HEK293 (cell line): ENCODE measurements at regions not wholly inside any gene's neighbourhood (a gene's known extent, or its start where the extent isn't known, plus 50 kb on each side); places are given as distances from the start of the nearest gene placed in this dataset.

Experiments used
- GLI4 ChIP-seq: fragments of 450-650 bp; formaldehyde crosslinking; IDR thresholded peaks from 2 replicates; pipeline ENCODE4 v1.5.1; 2016; ENCODE audit warnings: missing biosample characterization, missing genetic modification characterization
- MYNN ChIP-seq: fragments of 450-650 bp; formaldehyde crosslinking; IDR thresholded peaks from 2 replicates; pipeline ENCODE4 v1.5.1; 2016; ENCODE audit warnings: missing biosample characterization, missing genetic modification characterization, borderline replicate concordance
- PRDM1 ChIP-seq: fragments of 450-650 bp; formaldehyde crosslinking; IDR thresholded peaks from 2 replicates; pipeline ENCODE4; 2016; ENCODE audit warnings: missing biosample characterization, missing genetic modification characterization
- SETDB1 ChIP-seq: IDR thresholded peaks from one replicate; pipeline ENCODE4 v1.6.1; 2017; ENCODE audit warnings: mild to moderate bottlenecking, low read length, moderate library complexity, mixed read lengths; ENCODE audit not compliant: insufficient read length
- SP3 ChIP-seq: fragments of 450-650 bp; formaldehyde crosslinking; IDR thresholded peaks from 2 replicates; pipeline ENCODE4 v1.5.1; 2016; ENCODE audit warnings: missing biosample characterization, missing genetic modification characterization
- YY1 ChIP-seq: fragments of 450-650 bp; formaldehyde crosslinking; IDR thresholded peaks from 2 replicates; pipeline ENCODE4 v1.5.1; 2018; ENCODE audit warnings: missing biosample characterization, missing genetic modification characterization
- ZBTB7A ChIP-seq: fragments of 450-650 bp; formaldehyde crosslinking; IDR thresholded peaks from 2 replicates; pipeline ENCODE4 v1.5.1; 2016; ENCODE audit warnings: low read depth, missing biosample characterization, missing genetic modification characterization
- ZFP69B ChIP-seq: fragments of 450-650 bp; formaldehyde crosslinking; IDR thresholded peaks from 2 replicates; pipeline ENCODE4 v1.5.1; 2016; ENCODE audit warnings: missing biosample characterization, missing genetic modification characterization
- ZNF140 ChIP-seq: fragments of 450-650 bp; formaldehyde crosslinking; IDR thresholded peaks from 2 replicates; pipeline ENCODE4 v1.5.1; 2016; ENCODE audit warnings: missing biosample characterization, missing genetic modification characterization
- ZNF157 ChIP-seq: fragments of 450-650 bp; formaldehyde crosslinking; IDR thresholded peaks from 2 replicates; pipeline ENCODE4 v1.5.1; 2016; ENCODE audit warnings: missing biosample characterization, missing genetic modification characterization
- ZNF19 ChIP-seq: fragments of 450-650 bp; formaldehyde crosslinking; IDR thresholded peaks from 2 replicates; pipeline ENCODE4; 2016; ENCODE audit warnings: missing biosample characterization, missing genetic modification characterization, low read depth
- ZNF2 ChIP-seq: fragments of 450-650 bp; formaldehyde crosslinking; IDR thresholded peaks from 2 replicates; pipeline ENCODE4 v1.5.1; 2016; ENCODE audit warnings: missing biosample characterization, missing genetic modification characterization
- ZNF221 ChIP-seq: fragments of 450-650 bp; formaldehyde crosslinking; IDR thresholded peaks from 2 replicates; pipeline ENCODE4 v1.5.1; 2017; ENCODE audit warnings: missing biosample characterization, missing genetic modification characterization, borderline replicate concordance
- ZNF24 ChIP-seq: fragments of 450-650 bp; formaldehyde crosslinking; IDR thresholded peaks from 2 replicates; pipeline ENCODE4 v1.5.1; 2016; ENCODE audit warnings: missing biosample characterization, missing genetic modification characterization
- ZNF585B ChIP-seq: fragments of 450-650 bp; formaldehyde crosslinking; IDR thresholded peaks from 2 replicates; pipeline ENCODE4 v1.5.1; 2016; ENCODE audit warnings: missing biosample characterization, missing genetic modification characterization
- ZNF596 ChIP-seq: fragments of 450-650 bp; IDR thresholded peaks from 2 replicates; pipeline ENCODE4 v1.5.0; 2018; ENCODE audit warnings: missing biosample characterization, mild to moderate bottlenecking, missing genetic modification characterization, moderate library complexity
- ZNF629 ChIP-seq: fragments of 450-650 bp; formaldehyde crosslinking; IDR thresholded peaks from 2 replicates; pipeline ENCODE4 v1.5.1; 2017; ENCODE audit warnings: missing biosample characterization, missing genetic modification characterization
- ZNF660 ChIP-seq: fragments of 450-650 bp; IDR thresholded peaks from 2 replicates; pipeline ENCODE4 v1.5.1; 2018; ENCODE audit warnings: missing biosample characterization, mild to moderate bottlenecking, missing genetic modification characterization
- ZNF76 ChIP-seq: fragments of 450-650 bp; formaldehyde crosslinking; IDR thresholded peaks from 2 replicates; pipeline ENCODE4; 2016; ENCODE audit warnings: low read depth, missing biosample characterization, missing genetic modification characterization, borderline replicate concordance
- ZNF837 ChIP-seq: fragments of 450-650 bp; formaldehyde crosslinking; IDR thresholded peaks from 2 replicates; pipeline ENCODE4 v1.5.1; 2016; ENCODE audit warnings: missing biosample characterization, missing genetic modification characterization
- ZNF843 ChIP-seq: fragments of 450-650 bp; formaldehyde crosslinking; IDR thresholded peaks from 2 replicates; pipeline ENCODE4 v1.5.1; 2016; ENCODE audit warnings: missing biosample characterization, missing genetic modification characterization
- ZSCAN16 ChIP-seq: fragments of 450-650 bp; formaldehyde crosslinking; IDR thresholded peaks from 2 replicates; pipeline ENCODE4 v1.5.1; 2016; ENCODE audit warnings: missing biosample characterization, missing genetic modification characterization
- TF ChIP-seq, protein P1 (sequence below): fragments of 450-650 bp; formaldehyde crosslinking; IDR thresholded peaks from 2 replicates; pipeline ENCODE4 v1.5.1; 2016; ENCODE audit warnings: missing biosample characterization, missing genetic modification characterization
- TF ChIP-seq, protein P2 (sequence below): fragments of 450-650 bp; IDR thresholded peaks from 2 replicates; pipeline ENCODE4 v1.5.1; 2018; ENCODE audit warnings: missing biosample characterization, mild to moderate bottlenecking, missing genetic modification characterization
- TF ChIP-seq, protein P3 (sequence below): fragments of 450-650 bp; formaldehyde crosslinking; IDR thresholded peaks from 2 replicates; pipeline ENCODE4 v1.5.1; 2016; ENCODE audit warnings: missing biosample characterization, missing genetic modification characterization
- TF ChIP-seq, protein P4 (sequence below): fragments of 450-650 bp; formaldehyde crosslinking; IDR thresholded peaks from 2 replicates; pipeline ENCODE4 v1.5.1; 2016; ENCODE audit warnings: missing biosample characterization, missing genetic modification characterization
- TF ChIP-seq, protein P5 (sequence below): fragments of 450-650 bp; formaldehyde crosslinking; IDR thresholded peaks from 2 replicates; pipeline ENCODE4 v1.5.1; 2016; ENCODE audit warnings: missing biosample characterization, missing genetic modification characterization
- TF ChIP-seq, protein P6 (sequence below): sonication (generic); formaldehyde crosslinking; IDR thresholded peaks from 2 replicates; pipeline ENCODE4 v1.8.1; 2022; ENCODE audit warnings: mild to moderate bottlenecking, moderate library complexity, missing genetic modification reagents
- TF ChIP-seq, protein P7 (sequence below): fragments of 450-650 bp; formaldehyde crosslinking; IDR thresholded peaks from 2 replicates; pipeline ENCODE4 v1.5.1; 2017; ENCODE audit warnings: missing biosample characterization, missing genetic modification characterization

DNA sequence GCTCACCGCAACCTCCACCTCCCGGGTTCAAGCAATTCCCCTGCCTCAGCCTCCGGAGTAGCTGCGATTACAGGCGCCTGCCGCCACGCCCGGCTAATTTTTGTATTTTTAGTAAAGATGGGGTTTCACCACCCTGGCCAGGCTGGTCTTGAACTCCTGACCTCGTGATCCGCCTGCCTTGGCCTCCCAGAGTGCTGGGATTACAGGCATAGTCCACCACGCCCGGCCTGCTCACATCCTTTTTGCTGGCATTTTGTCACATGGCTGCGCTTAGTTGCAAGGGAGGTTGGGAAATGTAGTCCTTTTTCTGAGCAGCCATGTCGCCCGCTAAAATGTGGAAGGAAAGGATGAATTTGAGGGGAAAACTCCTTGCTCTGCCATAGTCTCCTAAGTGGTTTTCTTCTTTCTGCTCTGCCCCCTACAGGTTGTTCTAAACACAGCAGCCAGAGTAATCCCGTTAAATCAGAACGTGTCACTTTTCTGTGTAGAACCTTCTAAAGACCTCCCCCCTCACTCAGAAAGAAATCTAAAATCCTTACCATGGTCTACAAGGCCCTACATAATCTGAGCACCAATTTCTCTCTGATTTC lies 57.8 kb upstream of the HSPA9 start (continued):
- TF ChIP-seq SETDB1: no peak
- peak; percentile 95 for TF ChIP-seq ZNF24 (tag by site-specific recombination)
- TF ChIP-seq ZNF221 (tag by site-specific recombination): no peak
- no peak for TF ChIP-seq ZNF157
- TF ChIP-seq, protein P1, sequence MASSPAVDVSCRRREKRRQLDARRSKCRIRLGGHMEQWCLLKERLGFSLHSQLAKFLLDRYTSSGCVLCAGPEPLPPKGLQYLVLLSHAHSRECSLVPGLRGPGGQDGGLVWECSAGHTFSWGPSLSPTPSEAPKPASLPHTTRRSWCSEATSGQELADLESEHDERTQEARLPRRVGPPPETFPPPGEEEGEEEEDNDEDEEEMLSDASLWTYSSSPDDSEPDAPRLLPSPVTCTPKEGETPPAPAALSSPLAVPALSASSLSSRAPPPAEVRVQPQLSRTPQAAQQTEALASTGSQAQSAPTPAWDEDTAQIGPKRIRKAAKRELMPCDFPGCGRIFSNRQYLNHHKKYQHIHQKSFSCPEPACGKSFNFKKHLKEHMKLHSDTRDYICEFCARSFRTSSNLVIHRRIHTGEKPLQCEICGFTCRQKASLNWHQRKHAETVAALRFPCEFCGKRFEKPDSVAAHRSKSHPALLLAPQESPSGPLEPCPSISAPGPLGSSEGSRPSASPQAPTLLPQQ (tag by site-specific recombination): no peak
- TF ChIP-seq ZNF140: no peak
- TF ChIP-seq, protein P2, sequence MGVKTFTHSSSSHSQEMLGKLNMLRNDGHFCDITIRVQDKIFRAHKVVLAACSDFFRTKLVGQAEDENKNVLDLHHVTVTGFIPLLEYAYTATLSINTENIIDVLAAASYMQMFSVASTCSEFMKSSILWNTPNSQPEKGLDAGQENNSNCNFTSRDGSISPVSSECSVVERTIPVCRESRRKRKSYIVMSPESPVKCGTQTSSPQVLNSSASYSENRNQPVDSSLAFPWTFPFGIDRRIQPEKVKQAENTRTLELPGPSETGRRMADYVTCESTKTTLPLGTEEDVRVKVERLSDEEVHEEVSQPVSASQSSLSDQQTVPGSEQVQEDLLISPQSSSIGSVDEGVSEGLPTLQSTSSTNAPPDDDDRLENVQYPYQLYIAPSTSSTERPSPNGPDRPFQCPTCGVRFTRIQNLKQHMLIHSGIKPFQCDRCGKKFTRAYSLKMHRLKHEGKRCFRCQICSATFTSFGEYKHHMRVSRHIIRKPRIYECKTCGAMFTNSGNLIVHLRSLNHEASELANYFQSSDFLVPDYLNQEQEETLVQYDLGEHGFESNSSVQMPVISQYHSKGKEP (tag by site-specific recombination): no peak
- TF ChIP-seq ZNF585B (tag by site-specific recombination): no peak
- 0 out of 2 replicates have a peak, but pooled peaks have one; percentile 50 for TF ChIP-seq ZNF2 (tag by site-specific recombination)
- no peak for TF ChIP-seq ZNF843 (tag by site-specific recombination)
- TF ChIP-seq, protein P3, sequence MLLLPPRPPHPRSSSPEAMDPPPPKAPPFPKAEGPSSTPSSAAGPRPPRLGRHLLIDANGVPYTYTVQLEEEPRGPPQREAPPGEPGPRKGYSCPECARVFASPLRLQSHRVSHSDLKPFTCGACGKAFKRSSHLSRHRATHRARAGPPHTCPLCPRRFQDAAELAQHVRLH (tag by site-specific recombination): 0 out of 2 replicates have a peak, but pooled peaks have one; percentile 44
- TF ChIP-seq ZNF596: no peak
- 0 out of 2 replicates have a peak, but pooled peaks have one; percentile 36 for TF ChIP-seq ZNF660 (tag by site-specific recombination)
- no peak for TF ChIP-seq MYNN (tag by site-specific recombination)
- TF ChIP-seq ZBTB7A: no peak
- TF ChIP-seq YY1 (tag by site-specific recombination): peak; percentile 58; the same call in 1 of the 2 replicates
- no peak for TF ChIP-seq SP3 (tag by site-specific recombination)
- TF ChIP-seq, protein P4, sequence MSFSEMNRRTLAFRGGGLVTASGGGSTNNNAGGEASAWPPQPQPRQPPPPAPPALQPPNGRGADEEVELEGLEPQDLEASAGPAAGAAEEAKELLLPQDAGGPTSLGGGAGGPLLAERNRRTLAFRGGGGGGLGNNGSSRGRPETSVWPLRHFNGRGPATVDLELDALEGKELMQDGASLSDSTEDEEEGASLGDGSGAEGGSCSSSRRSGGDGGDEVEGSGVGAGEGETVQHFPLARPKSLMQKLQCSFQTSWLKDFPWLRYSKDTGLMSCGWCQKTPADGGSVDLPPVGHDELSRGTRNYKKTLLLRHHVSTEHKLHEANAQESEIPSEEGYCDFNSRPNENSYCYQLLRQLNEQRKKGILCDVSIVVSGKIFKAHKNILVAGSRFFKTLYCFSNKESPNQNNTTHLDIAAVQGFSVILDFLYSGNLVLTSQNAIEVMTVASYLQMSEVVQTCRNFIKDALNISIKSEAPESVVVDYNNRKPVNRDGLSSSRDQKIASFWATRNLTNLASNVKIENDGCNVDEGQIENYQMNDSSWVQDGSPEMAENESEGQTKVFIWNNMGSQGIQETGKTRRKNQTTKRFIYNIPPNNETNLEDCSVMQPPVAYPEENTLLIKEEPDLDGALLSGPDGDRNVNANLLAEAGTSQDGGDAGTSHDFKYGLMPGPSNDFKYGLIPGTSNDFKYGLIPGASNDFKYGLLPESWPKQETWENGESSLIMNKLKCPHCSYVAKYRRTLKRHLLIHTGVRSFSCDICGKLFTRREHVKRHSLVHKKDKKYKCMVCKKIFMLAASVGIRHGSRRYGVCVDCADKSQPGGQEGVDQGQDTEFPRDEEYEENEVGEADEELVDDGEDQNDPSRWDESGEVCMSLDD (tag by site-specific recombination): no peak
- TF ChIP-seq, protein P5, sequence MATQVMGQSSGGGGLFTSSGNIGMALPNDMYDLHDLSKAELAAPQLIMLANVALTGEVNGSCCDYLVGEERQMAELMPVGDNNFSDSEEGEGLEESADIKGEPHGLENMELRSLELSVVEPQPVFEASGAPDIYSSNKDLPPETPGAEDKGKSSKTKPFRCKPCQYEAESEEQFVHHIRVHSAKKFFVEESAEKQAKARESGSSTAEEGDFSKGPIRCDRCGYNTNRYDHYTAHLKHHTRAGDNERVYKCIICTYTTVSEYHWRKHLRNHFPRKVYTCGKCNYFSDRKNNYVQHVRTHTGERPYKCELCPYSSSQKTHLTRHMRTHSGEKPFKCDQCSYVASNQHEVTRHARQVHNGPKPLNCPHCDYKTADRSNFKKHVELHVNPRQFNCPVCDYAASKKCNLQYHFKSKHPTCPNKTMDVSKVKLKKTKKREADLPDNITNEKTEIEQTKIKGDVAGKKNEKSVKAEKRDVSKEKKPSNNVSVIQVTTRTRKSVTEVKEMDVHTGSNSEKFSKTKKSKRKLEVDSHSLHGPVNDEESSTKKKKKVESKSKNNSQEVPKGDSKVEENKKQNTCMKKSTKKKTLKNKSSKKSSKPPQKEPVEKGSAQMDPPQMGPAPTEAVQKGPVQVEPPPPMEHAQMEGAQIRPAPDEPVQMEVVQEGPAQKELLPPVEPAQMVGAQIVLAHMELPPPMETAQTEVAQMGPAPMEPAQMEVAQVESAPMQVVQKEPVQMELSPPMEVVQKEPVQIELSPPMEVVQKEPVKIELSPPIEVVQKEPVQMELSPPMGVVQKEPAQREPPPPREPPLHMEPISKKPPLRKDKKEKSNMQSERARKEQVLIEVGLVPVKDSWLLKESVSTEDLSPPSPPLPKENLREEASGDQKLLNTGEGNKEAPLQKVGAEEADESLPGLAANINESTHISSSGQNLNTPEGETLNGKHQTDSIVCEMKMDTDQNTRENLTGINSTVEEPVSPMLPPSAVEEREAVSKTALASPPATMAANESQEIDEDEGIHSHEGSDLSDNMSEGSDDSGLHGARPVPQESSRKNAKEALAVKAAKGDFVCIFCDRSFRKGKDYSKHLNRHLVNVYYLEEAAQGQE: no peak
- TF ChIP-seq PRDM1: peak; percentile 30; the same call in 1 of the 2 replicates
- TF ChIP-seq ZNF629 (tag by site-specific recombination): no peak
- TF ChIP-seq, protein P6, sequence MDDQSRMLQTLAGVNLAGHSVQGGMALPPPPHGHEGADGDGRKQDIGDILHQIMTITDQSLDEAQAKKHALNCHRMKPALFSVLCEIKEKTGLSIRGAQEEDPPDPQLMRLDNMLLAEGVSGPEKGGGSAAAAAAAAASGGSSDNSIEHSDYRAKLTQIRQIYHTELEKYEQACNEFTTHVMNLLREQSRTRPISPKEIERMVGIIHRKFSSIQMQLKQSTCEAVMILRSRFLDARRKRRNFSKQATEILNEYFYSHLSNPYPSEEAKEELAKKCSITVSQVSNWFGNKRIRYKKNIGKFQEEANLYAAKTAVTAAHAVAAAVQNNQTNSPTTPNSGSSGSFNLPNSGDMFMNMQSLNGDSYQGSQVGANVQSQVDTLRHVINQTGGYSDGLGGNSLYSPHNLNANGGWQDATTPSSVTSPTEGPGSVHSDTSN: no peak
- no peak for TF ChIP-seq ZSCAN16 (tag by site-specific recombination)
- no peak for TF ChIP-seq ZNF19 (tag by site-specific recombination)
- TF ChIP-seq ZFP69B (tag by site-specific recombination): no peak
- TF ChIP-seq GLI4: no peak
- no peak for TF ChIP-seq ZNF837 (tag by site-specific recombination)
- peak; percentile 48; the same call in 1 of the 2 replicates for TF ChIP-seq ZNF76 (tag by site-specific recombination)
- TF ChIP-seq, protein P7, sequence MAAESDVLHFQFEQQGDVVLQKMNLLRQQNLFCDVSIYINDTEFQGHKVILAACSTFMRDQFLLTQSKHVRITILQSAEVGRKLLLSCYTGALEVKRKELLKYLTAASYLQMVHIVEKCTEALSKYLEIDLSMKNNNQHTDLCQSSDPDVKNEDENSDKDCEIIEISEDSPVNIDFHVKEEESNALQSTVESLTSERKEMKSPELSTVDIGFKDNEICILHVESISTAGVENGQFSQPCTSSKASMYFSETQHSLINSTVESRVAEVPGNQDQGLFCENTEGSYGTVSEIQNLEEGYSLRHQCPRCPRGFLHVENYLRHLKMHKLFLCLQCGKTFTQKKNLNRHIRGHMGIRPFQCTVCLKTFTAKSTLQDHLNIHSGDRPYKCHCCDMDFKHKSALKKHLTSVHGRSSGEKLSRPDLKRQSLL: no peak
